HUES64 (cell line): ENCODE measurements at regions not wholly inside any gene's neighbourhood (a gene's known extent, or its start where the extent isn't known, plus 50 kb on each side); places are given as distances from the start of the nearest gene placed in this dataset.
"Not testable (repeated sequence)": the region's sequence is repeated elsewhere in the genome, so short reads cannot be mapped to it uniquely, and the experiment has no call there.

ENCODE experiments used
- H3K27ac ChIP-seq: 2 replicates; pipeline ENCODE4 v1.7.0; 2013; ENCODE audit warnings: low read depth, low read length, inconsistent platforms
- H3K27me3 ChIP-seq: 2 replicates; pipeline ENCODE4 v1.6.1; 2013; ENCODE audit warnings: mild to moderate bottlenecking, low read length; ENCODE audit not compliant: insufficient read depth
- H3K36me3 ChIP-seq: 2 replicates; pipeline ENCODE4 v1.6.1; 2013; ENCODE audit warnings: mild to moderate bottlenecking, low read length; ENCODE audit not compliant: insufficient read depth
- H3K4me1 ChIP-seq: 2 replicates; pipeline ENCODE4 v1.6.1; 2013; ENCODE audit warnings: mild to moderate bottlenecking, low read length, moderate library complexity; ENCODE audit not compliant: insufficient read depth
- H3K4me3 ChIP-seq: 2 replicates; pipeline ENCODE4 v1.5.1; 2013; ENCODE audit warnings: mild to moderate bottlenecking, low read length, moderate library complexity
- H3K9ac ChIP-seq: 2 replicates; pipeline ENCODE4 v1.6.1; 2013; ENCODE audit warnings: mild to moderate bottlenecking, low read depth, low read length
- H3K9me3 ChIP-seq: 2 replicates; pipeline ENCODE4 v1.6.1; 2013; ENCODE audit warnings: low read depth, low read length; ENCODE audit not compliant: insufficient read depth
- WGBS: fragments of 150-250, 120-280 bp; methylation state at CpG from one replicate; pipeline ENCODE4 v1.1.7; 2013; ENCODE audit warnings: missing lambda C conversion rate; 5-methylcytosine and 5-hydroxymethylcytosine counted together

DNA sequence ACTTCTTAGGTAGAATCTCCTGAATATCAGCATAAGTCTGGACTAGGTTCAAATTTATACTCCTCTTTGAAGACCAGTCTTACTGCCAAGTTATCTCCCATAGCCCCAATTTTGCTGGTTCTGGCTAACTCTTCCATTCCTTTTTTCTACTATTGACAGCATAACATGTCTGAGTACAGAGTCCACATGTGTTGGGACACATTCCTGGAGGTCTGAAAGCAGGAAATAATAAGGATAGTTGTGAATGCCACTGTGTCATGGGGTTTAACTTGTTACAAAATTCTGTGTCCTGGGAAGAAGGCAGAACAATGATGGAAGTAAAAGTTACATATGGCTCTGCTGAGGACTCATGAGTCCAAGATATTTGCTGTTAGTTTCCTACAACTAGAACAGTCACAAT, 57.4 kb upstream of the ZBTB20 start:
- H3K9ac ChIP-seq = no peak overlapping the region
- H3K4me3 ChIP-seq = no peak overlapping the region
- H3K36me3 ChIP-seq = no peaks in the 10 kb centered on the region
- H3K27me3 ChIP-seq = no peaks in the 10 kb centered on the region
- H3K9me3 ChIP-seq = no peaks in the 10 kb centered on the region
- no peaks in the 10 kb centered on the region for H3K4me1 ChIP-seq
- no peak overlapping the region for H3K27ac ChIP-seq

GRCh38 chr3:115208066-115208750, 61.1 kb upstream of the ZBTB20 start:
- WGBS = 91% methylated on average over 3 of the region's 3 CpGs
- Histone ChIP-seq H3K27ac (no peak overlapping the region), H3K36me3 (no peaks in the 10 kb centered on the region), H3K9ac (no peak overlapping the region), H3K4me3 (no peak overlapping the region), H3K4me1 (peaks cover 25% of the 10 kb centered on the region), H3K27me3 (no peaks in the 10 kb centered on the region), H3K9me3 (no peaks in the 10 kb centered on the region)

GRCh38 chr3:115211810-115212492, 64.9 kb upstream of the ZBTB20 start:
- Histone ChIP-seq H3K27me3 (no peaks in the 10 kb centered on the region), H3K9ac (no peak overlapping the region; the same call in 1 of the 2 replicates), H3K36me3 (no peaks in the 10 kb centered on the region), H3K9me3 (no peaks in the 10 kb centered on the region), H3K27ac (peak overlapping the region; percentile 61), H3K4me3 (no peak overlapping the region), H3K4me1 (peaks cover 26% of the 10 kb centered on the region)
- WGBS = 61% methylated on average over 4 of the region's 4 CpGs

DNA sequence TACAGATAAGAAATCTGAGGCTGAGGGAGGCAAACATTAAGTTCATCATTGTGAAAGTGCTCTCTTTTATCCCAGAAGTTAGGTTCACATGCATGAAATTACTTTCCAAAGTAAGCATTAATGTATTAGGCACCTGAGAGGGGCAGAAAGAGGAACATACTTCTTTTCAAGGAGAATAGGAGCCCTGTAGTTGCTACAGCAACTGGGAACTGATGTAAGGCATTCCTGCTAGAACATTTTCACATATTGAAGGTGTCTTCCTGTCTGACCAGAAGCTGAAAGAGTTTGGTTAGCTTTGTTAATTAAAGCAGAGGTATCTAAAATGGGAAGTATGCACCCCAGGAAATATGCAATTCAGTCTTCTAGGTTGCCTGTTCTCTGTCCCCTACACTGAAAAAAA, 65.5 kb upstream of the ZBTB20 start:
- Histone ChIP-seq H3K9ac (no peak overlapping the region; the same call in 1 of the 2 replicates), H3K36me3 (no peaks in the 10 kb centered on the region), H3K4me3 (no peak overlapping the region), H3K4me1 (peaks cover 26% of the 10 kb centered on the region), H3K27me3 (no peaks in the 10 kb centered on the region), H3K27ac (peak overlapping the region; percentile 61), H3K9me3 (no peaks in the 10 kb centered on the region)

- H3K4me3 ChIP-seq, H3K9me3 ChIP-seq, H3K36me3 ChIP-seq, H3K9ac ChIP-seq, H3K27ac ChIP-seq, H3K27me3 ChIP-seq: not testable (repeated sequence)
- H3K4me1 ChIP-seq = peaks cover 30% of the 10 kb centered on the region
- WGBS = 92% methylated on average over 7 of the region's 8 CpGs
Measured at GRCh38 chr3:115213052-115213451, 66.0 kb upstream of the ZBTB20 start.

- no peaks in the 10 kb centered on the region for H3K36me3 ChIP-seq
- H3K9ac ChIP-seq = no peak overlapping the region
- WGBS = 23% methylated on average over 2 of the region's 2 CpGs
- H3K4me1 ChIP-seq = peaks cover 27% of the 10 kb centered on the region
- no peak overlapping the region for H3K27ac ChIP-seq
- H3K9me3 ChIP-seq = no peaks in the 10 kb centered on the region
- H3K4me3 ChIP-seq = no peak overlapping the region
- H3K27me3 ChIP-seq = no peaks in the 10 kb centered on the region
Measured at GRCh38 chr3:115217292-115217677, 70.2 kb upstream of the ZBTB20 start.

- no peaks in the 10 kb centered on the region for H3K36me3 ChIP-seq
- WGBS = 33% methylated on average over 5 of the region's 7 CpGs
Measured at GRCh38 chr3:115217678-115218451, 70.8 kb upstream of the ZBTB20 start.

GRCh38 chr3:115218859-115219258, 71.8 kb upstream of the ZBTB20 start:
- no peak overlapping the region for H3K27ac ChIP-seq
- H3K4me1 ChIP-seq = peaks cover 18% of the 10 kb centered on the region
- WGBS = 60% methylated on average over 1 of the region's 1 CpG
- H3K9ac ChIP-seq = no peak overlapping the region
- no peaks in the 10 kb centered on the region for H3K9me3 ChIP-seq
- no peaks in the 10 kb centered on the region for H3K36me3 ChIP-seq
- no peaks in the 10 kb centered on the region for H3K27me3 ChIP-seq
- H3K4me3 ChIP-seq = no peak overlapping the region

More at GRCh38 chr3:115217678-115218451, 70.8 kb upstream of the ZBTB20 start:
- Histone ChIP-seq H3K9me3 (no peaks in the 10 kb centered on the region), H3K4me1 (peaks cover 21% of the 10 kb centered on the region), H3K27ac (0 out of 2 replicates have a peak overlapping the region, but pooled peaks have one; percentile 15), H3K9ac (peak overlapping the region; percentile 5; the same call in 1 of the 2 replicates), H3K27me3 (no peaks in the 10 kb centered on the region), H3K4me3 (no peak overlapping the region)

DNA sequence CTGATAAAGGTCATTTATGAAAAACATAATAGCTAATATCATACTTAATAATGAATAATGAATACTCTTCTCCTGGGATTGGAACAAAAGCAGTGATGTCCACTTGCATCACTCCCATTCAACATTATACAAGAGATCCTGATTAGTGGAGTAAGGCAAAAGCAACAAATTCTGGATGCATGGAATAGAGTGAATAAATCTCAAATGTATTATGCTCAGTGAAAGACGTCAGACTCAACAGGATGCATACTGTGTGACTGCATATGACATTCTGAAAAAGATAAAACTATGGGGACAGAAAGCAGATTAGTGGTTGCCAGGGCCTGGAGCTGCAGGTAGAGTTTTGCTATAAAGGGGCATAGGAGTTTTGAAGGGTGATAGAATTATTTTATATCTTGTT, 77.6 kb upstream of the ZBTB20 start:
- WGBS = 89% methylated on average over 1 of the region's 1 CpG
- Histone ChIP-seq H3K9me3 (no peaks in the 10 kb centered on the region), H3K4me3 (no peak overlapping the region), H3K4me1 (no peaks in the 10 kb centered on the region), H3K9ac (no peak overlapping the region), H3K27ac (no peak overlapping the region), H3K36me3 (no peaks in the 10 kb centered on the region), H3K27me3 (no peaks in the 10 kb centered on the region)

DNA sequence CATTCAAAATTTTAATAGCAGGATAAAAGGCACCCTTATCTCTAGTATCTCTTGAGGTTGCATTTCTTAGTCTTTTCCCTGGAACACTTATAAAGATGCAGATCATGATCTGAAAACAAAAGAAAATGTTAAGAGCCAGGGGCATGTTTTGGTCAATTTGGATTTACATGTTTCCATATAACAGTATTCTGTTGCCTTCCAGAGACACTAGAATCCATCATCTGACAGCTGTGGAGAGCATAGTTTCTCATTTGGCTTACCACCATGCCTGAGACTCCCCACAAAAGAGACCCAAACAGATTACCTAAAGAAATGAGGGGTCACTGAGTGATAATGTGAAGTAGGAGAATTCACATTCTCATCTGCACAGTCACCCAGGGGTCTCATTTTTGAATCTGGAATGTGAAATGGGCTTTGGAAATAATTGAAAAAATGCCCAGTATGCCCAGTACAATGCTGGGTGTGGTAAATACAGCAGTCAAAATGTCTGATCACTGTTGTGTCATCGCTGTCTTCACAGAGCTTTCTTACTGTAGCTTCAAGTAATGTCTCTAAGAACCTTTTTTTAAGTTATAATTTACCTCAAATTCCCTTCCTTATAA, 79.9 kb upstream of the ZBTB20 start:
- Histone ChIP-seq H3K4me3 (no peak overlapping the region), H3K9me3 (no peaks in the 10 kb centered on the region), H3K27ac (no peak overlapping the region), H3K36me3 (no peaks in the 10 kb centered on the region), H3K9ac (no peak overlapping the region), H3K4me1 (no peaks in the 10 kb centered on the region), H3K27me3 (no peaks in the 10 kb centered on the region)
- WGBS = 93% methylated on average over 1 of the region's 1 CpG

DNA sequence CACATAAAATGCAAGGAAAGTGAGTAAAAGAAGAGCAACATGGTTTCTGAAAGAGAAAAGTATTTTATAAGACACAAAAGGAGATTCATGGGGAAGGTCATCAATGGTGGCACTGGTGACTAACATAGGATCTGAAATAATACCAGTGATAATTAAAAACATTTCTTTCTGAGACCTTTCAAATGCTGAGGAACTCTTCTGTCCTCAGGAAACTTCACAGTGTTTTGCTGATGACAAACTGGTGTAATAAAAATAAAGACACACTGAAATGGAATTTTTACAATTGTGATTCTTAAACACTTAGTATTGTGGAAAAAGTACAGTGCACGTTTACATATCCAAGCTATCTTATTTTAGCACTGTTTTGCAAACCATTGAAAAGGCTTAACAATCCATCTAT, 80.4 kb upstream of the ZBTB20 start:
- Histone ChIP-seq H3K4me1 (no peaks in the 10 kb centered on the region), H3K9ac (no peak overlapping the region)

More for the DNA sequence above, 80.4 kb upstream of the ZBTB20 start:
- H3K9me3 ChIP-seq = no peaks in the 10 kb centered on the region
- no peaks in the 10 kb centered on the region for H3K27me3 ChIP-seq
- no peaks in the 10 kb centered on the region for H3K36me3 ChIP-seq
- H3K27ac ChIP-seq = no peak overlapping the region
- H3K4me3 ChIP-seq = no peak overlapping the region
- 83% methylated on average over 1 of the region's 1 CpG for WGBS
